Panc1 (cell line): ENCODE measurements at regions not wholly inside any gene's neighbourhood (a gene's known extent, or its start where the extent isn't known, plus 50 kb on each side); places are given as distances from the start of the nearest gene placed in this dataset.

Experiments
- ATAC-seq: fragments of 200-7000 bp; cut with Tn5 transposase; 2 replicates; pipeline ENCODE4 v1.9.1; 2020; ENCODE audit warnings: mild to moderate bottlenecking, moderate library complexity
- BruUV-seq: library from RNA; stranded (reverse); fragments of 400-500 nt; replicated peaks from 2 replicates; lab custom pipeline; 2021; lab: Mats Ljungman, UMichigan
- CTCF ChIA-PET: fragments of 300-600 bp; sonication (Branson Sonifier 250); formaldehyde crosslinking; loops from one replicate; lab custom pipeline; 2022; ENCODE audit warnings: antibody characterized with exemption; lab: Charles Lee
- POLR2A ChIA-PET: fragments of 300-600 bp; sonication (Branson Sonifier 250); formaldehyde crosslinking; loops from one replicate; lab custom pipeline; 2022; ENCODE audit warnings: antibody characterized with exemption; lab: Charles Lee
- DNase-seq: peaks from one replicate; pipeline ENCODE4 v3.0.0-alpha.2; 2010; ENCODE audit warnings: low read depth, low spot score
- H3K27ac ChIP-seq: 2 replicates; pipeline ENCODE4 v1.5.1; 2011; ENCODE audit warnings: mild to moderate bottlenecking, low read length, inconsistent platforms
- H3K27me3 ChIP-seq: fragments of 200-500 bp; sonication (Bioruptor generic); 2 replicates; pipeline ENCODE4 v1.6.0; 2014; ENCODE audit warnings: low read length, inconsistent platforms; ENCODE audit not compliant: control insufficient read depth, insufficient read depth
- H3K36me3 ChIP-seq: fragments of 200-500 bp; sonication (Bioruptor generic); 2 replicates; pipeline ENCODE4 v1.5.1; 2014; ENCODE audit warnings: inconsistent platforms, mild to moderate bottlenecking, low read length, moderate library complexity; ENCODE audit not compliant: control insufficient read depth, insufficient read depth
- H3K4me1 ChIP-seq: 2 replicates; pipeline ENCODE4 v1.5.1; 2011; ENCODE audit warnings: inconsistent platforms, mild to moderate bottlenecking, low read length, moderate library complexity; ENCODE audit not compliant: control insufficient read depth, insufficient read depth
- H3K4me3 ChIP-seq, 2 experiments: 2 replicates each; pipeline ENCODE4 v1.5.1; 2011 to 2012; ENCODE audit warnings: low read depth in 2 of 2, low read length in 2 of 2, mild to moderate bottlenecking in 2 of 2, inconsistent platforms in 1 of 2, moderate library complexity in 1 of 2
- H3K9me3 ChIP-seq: fragments of 200-500 bp; sonication (Bioruptor generic); 2 replicates; pipeline ENCODE4 v1.5.1; 2014; ENCODE audit warnings: low read depth, mild to moderate bottlenecking, inconsistent platforms, low read length, moderate library complexity; ENCODE audit not compliant: control insufficient read depth, insufficient read depth
- CTCF ChIP-seq: fragments of 450-650 bp; IDR thresholded peaks from 2 replicates; pipeline ENCODE4 v1.5.1; 2017; ENCODE audit warnings: mild to moderate bottlenecking
- POLR2AphosphoS5 ChIP-seq: IDR thresholded peaks from 2 replicates; pipeline ENCODE4 v1.6.1; 2012; ENCODE audit warnings: mild to moderate bottlenecking, low read depth, low read length, moderate library complexity
- SIN3A ChIP-seq: IDR thresholded peaks from 2 replicates; pipeline ENCODE4 v1.6.1; 2012; ENCODE audit warnings: low read depth, mild to moderate bottlenecking, low read length, moderate library complexity, borderline replicate concordance; ENCODE audit not compliant: insufficient read depth
- TCF7L2 ChIP-seq: IDR thresholded peaks from 2 replicates; pipeline ENCODE4 v1.6.1; 2011; ENCODE audit warnings: mild to moderate bottlenecking, low read depth, low read length, inconsistent platforms
- in situ Hi-C: cut with HindIII; loops from 2 replicates; pipeline ENCODE4 v1.10.0; 2016; ENCODE audit warnings: low sequenced_read_pairs, low pct_unique_long_range_greater_than_20kb
- intact Hi-C: fragments of 100-400 bp; cut with micrococcal nuclease; formaldehyde crosslinking; loops from one replicate; pipeline ENCODE4 v1.10.0; 2022; ENCODE audit not compliant: unreplicated experiment
- TF ChIP-seq, protein P1 (sequence below), 2 experiments: IDR thresholded peaks; 2 replicates each; pipeline ENCODE4 v1.6.1; 2011 to 2012; ENCODE audit warnings: low read depth in 2 of 2, control low read depth in 1 of 2, low read length in 1 of 2, mild to moderate bottlenecking in 1 of 2, moderate library complexity in 1 of 2; ENCODE audit not compliant: insufficient read depth in 1 of 2

DNA sequence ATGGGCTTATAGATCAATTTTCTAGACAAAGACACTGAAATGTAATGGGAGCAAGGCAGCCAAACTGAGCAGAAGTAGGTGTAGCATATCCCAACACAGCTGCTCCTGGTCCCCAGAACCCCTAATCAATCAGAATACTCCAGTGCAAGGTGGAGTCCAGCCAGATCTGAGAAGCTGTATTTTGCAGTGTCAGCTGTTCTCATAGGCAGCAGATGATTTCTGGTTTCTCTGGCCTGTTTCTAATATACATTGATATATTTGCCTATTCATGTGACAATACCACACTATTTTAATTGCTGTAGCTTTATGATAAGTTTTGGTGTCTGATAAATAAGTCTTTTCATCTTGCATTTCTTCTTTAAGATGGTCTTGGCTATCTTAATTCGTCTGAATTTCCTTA is 117.4 kb upstream of the STARD3NL start:
- Histone ChIP-seq H3K4me1 (no peaks in the 10 kb centered on the region), H3K27me3 (0 out of 2 replicates have a peak, but pooled peaks cover 2% of the 10 kb centered on the region), H3K36me3 (no peaks in the 10 kb centered on the region), H3K9me3 (no peaks in the 10 kb centered on the region), H3K4me3 (no peak overlapping the region), H3K27ac (no peak overlapping the region)
- intact Hi-C loops (no loop called here), in situ Hi-C loops (no loop called here)
- DNase-seq (no peak), ATAC-seq (no peak)
- TF ChIP-seq POLR2AphosphoS5 (no peak), CTCF (no peak), TCF7L2 (no peak), SIN3A (no peak)
- TF ChIP-seq, protein P1, sequence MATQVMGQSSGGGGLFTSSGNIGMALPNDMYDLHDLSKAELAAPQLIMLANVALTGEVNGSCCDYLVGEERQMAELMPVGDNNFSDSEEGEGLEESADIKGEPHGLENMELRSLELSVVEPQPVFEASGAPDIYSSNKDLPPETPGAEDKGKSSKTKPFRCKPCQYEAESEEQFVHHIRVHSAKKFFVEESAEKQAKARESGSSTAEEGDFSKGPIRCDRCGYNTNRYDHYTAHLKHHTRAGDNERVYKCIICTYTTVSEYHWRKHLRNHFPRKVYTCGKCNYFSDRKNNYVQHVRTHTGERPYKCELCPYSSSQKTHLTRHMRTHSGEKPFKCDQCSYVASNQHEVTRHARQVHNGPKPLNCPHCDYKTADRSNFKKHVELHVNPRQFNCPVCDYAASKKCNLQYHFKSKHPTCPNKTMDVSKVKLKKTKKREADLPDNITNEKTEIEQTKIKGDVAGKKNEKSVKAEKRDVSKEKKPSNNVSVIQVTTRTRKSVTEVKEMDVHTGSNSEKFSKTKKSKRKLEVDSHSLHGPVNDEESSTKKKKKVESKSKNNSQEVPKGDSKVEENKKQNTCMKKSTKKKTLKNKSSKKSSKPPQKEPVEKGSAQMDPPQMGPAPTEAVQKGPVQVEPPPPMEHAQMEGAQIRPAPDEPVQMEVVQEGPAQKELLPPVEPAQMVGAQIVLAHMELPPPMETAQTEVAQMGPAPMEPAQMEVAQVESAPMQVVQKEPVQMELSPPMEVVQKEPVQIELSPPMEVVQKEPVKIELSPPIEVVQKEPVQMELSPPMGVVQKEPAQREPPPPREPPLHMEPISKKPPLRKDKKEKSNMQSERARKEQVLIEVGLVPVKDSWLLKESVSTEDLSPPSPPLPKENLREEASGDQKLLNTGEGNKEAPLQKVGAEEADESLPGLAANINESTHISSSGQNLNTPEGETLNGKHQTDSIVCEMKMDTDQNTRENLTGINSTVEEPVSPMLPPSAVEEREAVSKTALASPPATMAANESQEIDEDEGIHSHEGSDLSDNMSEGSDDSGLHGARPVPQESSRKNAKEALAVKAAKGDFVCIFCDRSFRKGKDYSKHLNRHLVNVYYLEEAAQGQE (IDR thresholded peaks at IDR 0.05; ENCODE audit: insufficient read depth in 1 of 2, low read depth in 2 of 2, low read length in 1 of 2): no peak
- no TSS peak for BruUV-seq
- ChIA-PET CTCF (no interaction called here), POLR2A (no interaction called here)

DNA sequence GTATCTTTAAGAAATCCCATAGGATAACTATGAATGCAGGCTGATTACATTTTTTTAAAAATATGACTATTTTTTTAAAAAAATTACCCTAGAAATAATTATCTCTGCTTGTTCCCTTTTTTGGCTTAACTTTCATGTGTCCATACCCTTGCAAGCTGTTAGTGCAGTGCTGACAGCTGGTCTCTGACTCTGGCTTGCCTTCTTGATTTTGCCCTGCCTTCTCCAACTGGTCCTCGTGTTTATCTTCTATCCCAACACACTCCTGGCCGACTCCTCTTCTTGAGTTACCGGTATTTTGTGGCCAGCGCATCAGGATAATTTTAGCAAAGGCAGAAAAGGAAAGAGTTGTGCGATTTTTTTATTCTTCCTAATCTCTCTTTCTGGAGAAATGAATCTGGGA is 111.7 kb upstream of the STARD3NL start:
- Histone ChIP-seq H3K27me3 (0 out of 2 replicates have a peak, but pooled peaks cover 2% of the 10 kb centered on the region), H3K4me1 (no peaks in the 10 kb centered on the region), H3K9me3 (no peaks in the 10 kb centered on the region), H3K27ac (no peak overlapping the region), H3K4me3 (no peak overlapping the region), H3K36me3 (no peaks in the 10 kb centered on the region)
- no peak for TF ChIP-seq TCF7L2
- in situ Hi-C loops (no loop called here), intact Hi-C loops (no loop called here)
- BruUV-seq: no TSS peak
- DNase-seq: no peak
- ATAC-seq: no peak
- CTCF ChIA-PET: no interaction called here
- POLR2A ChIA-PET: no interaction called here

- H3K27ac ChIP-seq: no peak overlapping the region
- no peak overlapping the region for H3K4me3 ChIP-seq
- no peaks in the 10 kb centered on the region for H3K36me3 ChIP-seq
- no peaks in the 10 kb centered on the region for H3K27me3 ChIP-seq
- CTCF ChIA-PET: no interaction called here
- POLR2A ChIA-PET: no interaction called here
- H3K9me3 ChIP-seq: no peaks in the 10 kb centered on the region
- ATAC-seq (no peak), DNase-seq (no peak)
- H3K4me1 ChIP-seq: no peaks in the 10 kb centered on the region
- no TSS peak for BruUV-seq
- TF ChIP-seq, protein P1 (IDR thresholded peaks at IDR 0.05; ENCODE audit: insufficient read depth in 1 of 2, low read depth in 2 of 2, low read length in 1 of 2): no peak
- TF ChIP-seq POLR2AphosphoS5 (no peak), SIN3A (no peak), TCF7L2 (no peak), CTCF (no peak)
- intact Hi-C loops: no loop called here
- in situ Hi-C loops: no loop called here
Observed at GRCh38 chr7:38068461-38068860, 109.6 kb upstream of the STARD3NL start.
